Activated CD8-positive, alpha-beta T cell treated with anti-CD3 and anti-CD28 coated beads, Interleukin-2, amount 10 ng/mL, durations not matched to agents 7 days and 5 days (primary cell): ENCODE measurements at regions not wholly inside any gene's neighbourhood (a gene's known extent, or its start where the extent isn't known, plus 50 kb on each side); places are given as distances from the start of the nearest gene placed in this dataset.

Source experiments
- ATAC-seq: fragments of 150-1000 bp; cut with Tn5 transposase; one replicate; pipeline ENCODE4 v1.10.0; 2021; ENCODE audit warnings: moderate library complexity
- CTCF ChIA-PET: fragments of 350-600 bp; sonication (Branson Sonifier 250); formaldehyde crosslinking; loops from one replicate; lab custom pipeline; 2021; ENCODE audit warnings: antibody characterized with exemption; lab: Charles Lee
- POLR2A ChIA-PET: fragments of 350-600 bp; sonication (Branson Sonifier 250); formaldehyde crosslinking; loops from one replicate; lab custom pipeline; 2021; ENCODE audit warnings: antibody characterized with exemption; lab: Charles Lee
- DNase-seq: peaks from one replicate; pipeline ENCODE4 v3.0.0-alpha.2; 2020
- H3K27ac Mint-ChIP-seq: one replicate; pipeline ENCODE4 v1.8.0; 2021; ENCODE audit warnings: mild to moderate bottlenecking, mixed read lengths
- H3K27me3 Mint-ChIP-seq: one replicate; pipeline ENCODE4 v1.8.0; 2021; ENCODE audit warnings: low read depth, mixed read lengths
- H3K36me3 Mint-ChIP-seq: one replicate; pipeline ENCODE4 v1.8.0; 2021; ENCODE audit warnings: low read depth, mixed read lengths
- H3K4me1 Mint-ChIP-seq: one replicate; pipeline ENCODE4 v1.8.0; 2021; ENCODE audit warnings: low read depth, mixed read lengths
- H3K4me3 Mint-ChIP-seq: one replicate; pipeline ENCODE4 v1.8.0; 2021; ENCODE audit warnings: mild to moderate bottlenecking, mixed read lengths
- H3K9me3 Mint-ChIP-seq: one replicate; pipeline ENCODE4 v1.8.0; 2022; ENCODE audit warnings: mixed read lengths; ENCODE audit not compliant: insufficient read depth

- H3K27ac Mint-ChIP-seq: no peak overlapping the region
- CTCF ChIA-PET: no interaction called here
- no peaks in the 10 kb centered on the region for H3K36me3 Mint-ChIP-seq
- POLR2A ChIA-PET: no interaction called here
- H3K4me3 Mint-ChIP-seq: no peak overlapping the region
- no peaks in the 10 kb centered on the region for H3K9me3 Mint-ChIP-seq
- DNase-seq (peak; percentile 25), ATAC-seq (peak; percentile 30)
- peaks cover 12% of the 10 kb centered on the region for H3K4me1 Mint-ChIP-seq
- H3K27me3 Mint-ChIP-seq: peaks cover 4% of the 10 kb centered on the region
Measured at GRCh38 chr3:68025189-68025588, 370.8 kb upstream of the SUCLG2 start.

GRCh38 chr3:68019876-68020275 lies 365.5 kb upstream of the SUCLG2 start:
- POLR2A ChIA-PET: no interaction called here
- no peak overlapping the region for H3K27ac Mint-ChIP-seq

GRCh38 chr3:68018275-68018674 lies 363.9 kb upstream of the SUCLG2 start:
- Mint-ChIP-seq H3K9me3 (no peaks in the 10 kb centered on the region), H3K4me3 (no peak overlapping the region), H3K27ac (no peak overlapping the region), H3K36me3 (no peaks in the 10 kb centered on the region), H3K27me3 (peaks cover 4% of the 10 kb centered on the region), H3K4me1 (no peaks in the 10 kb centered on the region)
- DNase-seq (no peak), ATAC-seq (no peak)
- ChIA-PET CTCF (no interaction called here), POLR2A (no interaction called here)

More at GRCh38 chr3:68019876-68020275, 365.5 kb upstream of the SUCLG2 start:
- Mint-ChIP-seq H3K4me1 (peaks cover 3% of the 10 kb centered on the region), H3K36me3 (no peaks in the 10 kb centered on the region), H3K9me3 (no peaks in the 10 kb centered on the region), H3K4me3 (no peak overlapping the region), H3K27me3 (peaks cover 4% of the 10 kb centered on the region)
- CTCF ChIA-PET: no interaction called here
- DNase-seq: no peak
- ATAC-seq: no peak

- Mint-ChIP-seq H3K9me3 (no peaks in the 10 kb centered on the region), H3K27me3 (peaks cover under 1% of the 10 kb centered on the region), H3K4me1 (no peaks in the 10 kb centered on the region), H3K27ac (no peak overlapping the region), H3K4me3 (no peak overlapping the region), H3K36me3 (no peaks in the 10 kb centered on the region)
- CTCF ChIA-PET: no interaction called here
- no peak for ATAC-seq
- POLR2A ChIA-PET: no interaction called here
- no peak for DNase-seq
Measured at GRCh38 chr3:68017069-68017468, 362.7 kb upstream of the SUCLG2 start.

- CTCF ChIA-PET: no interaction called here
- Mint-ChIP-seq H3K9me3 (no peaks in the 10 kb centered on the region), H3K27me3 (peaks cover 25% of the 10 kb centered on the region), H3K36me3 (no peaks in the 10 kb centered on the region), H3K4me3 (no peak overlapping the region), H3K4me1 (peaks cover 8% of the 10 kb centered on the region), H3K27ac (no peak overlapping the region)
- POLR2A ChIA-PET: no interaction called here
- ATAC-seq (no peak), DNase-seq (no peak)
Measured at GRCh38 chr3:68009900-68010299, 355.5 kb upstream of the SUCLG2 start.

GRCh38 chr3:68007621-68008226 lies 353.3 kb upstream of the SUCLG2 start:
- ChIA-PET POLR2A (no interaction called here), CTCF (interaction anchor here (0.8 kb wide), 1 partner anchor 60 kb away, joined by 3 read pairs; no protein-coding TSS in a partner anchor)
- no peaks in the 10 kb centered on the region for H3K36me3 Mint-ChIP-seq
- H3K9me3 Mint-ChIP-seq: no peaks in the 10 kb centered on the region
- ATAC-seq (peak; percentile 89), DNase-seq (peak; percentile 41)
- H3K27me3 Mint-ChIP-seq: peaks cover 38% of the 10 kb centered on the region
- H3K4me1 Mint-ChIP-seq: peaks cover 8% of the 10 kb centered on the region
- peak overlapping the region; percentile 76 for H3K4me3 Mint-ChIP-seq
- H3K27ac Mint-ChIP-seq: peak overlapping the region; percentile 55

- DNase-seq (no peak), ATAC-seq (no peak)
- peaks cover 38% of the 10 kb centered on the region for H3K27me3 Mint-ChIP-seq
- peaks cover 1% of the 10 kb centered on the region for H3K9me3 Mint-ChIP-seq
- no peaks in the 10 kb centered on the region for H3K36me3 Mint-ChIP-seq
- H3K4me1 Mint-ChIP-seq: peaks cover 8% of the 10 kb centered on the region
- no peak overlapping the region for H3K4me3 Mint-ChIP-seq
- ChIA-PET CTCF (no interaction called here), POLR2A (interaction anchor here (1.0 kb wide), 1 partner anchor 23 kb away, joined by 3 read pairs; no protein-coding TSS in a partner anchor)
- H3K27ac Mint-ChIP-seq: no peak overlapping the region
Measured at GRCh38 chr3:68006646-68007045, 352.2 kb upstream of the SUCLG2 start.

- ChIA-PET CTCF (no interaction called here), POLR2A (no interaction called here)
- Mint-ChIP-seq H3K4me3 (no peak overlapping the region), H3K4me1 (peaks cover 8% of the 10 kb centered on the region), H3K9me3 (peaks cover 8% of the 10 kb centered on the region), H3K27ac (no peak overlapping the region), H3K36me3 (no peaks in the 10 kb centered on the region), H3K27me3 (peaks cover 39% of the 10 kb centered on the region)
- DNase-seq (no peak), ATAC-seq (no peak)
Measured at GRCh38 chr3:68004091-68004490, 349.7 kb upstream of the SUCLG2 start.

- no peak overlapping the region for H3K27ac Mint-ChIP-seq
- no peak for ATAC-seq
- H3K9me3 Mint-ChIP-seq: peaks cover 8% of the 10 kb centered on the region
- no peaks in the 10 kb centered on the region for H3K4me1 Mint-ChIP-seq
- no peak overlapping the region for H3K4me3 Mint-ChIP-seq
- peaks cover 10% of the 10 kb centered on the region for H3K27me3 Mint-ChIP-seq
- POLR2A ChIA-PET: no interaction called here
- no peak for DNase-seq
- H3K36me3 Mint-ChIP-seq: no peaks in the 10 kb centered on the region
- CTCF ChIA-PET: interaction anchor here (1.0 kb wide), 1 partner anchor 13 kb away, joined by 3 read pairs; no protein-coding TSS in a partner anchor
Measured at GRCh38 chr3:67998281-67998680, 343.9 kb upstream of the SUCLG2 start.

- H3K27ac Mint-ChIP-seq: no peak overlapping the region
- DNase-seq (no peak), ATAC-seq (no peak)
- peaks cover 7% of the 10 kb centered on the region for H3K27me3 Mint-ChIP-seq
- H3K4me3 Mint-ChIP-seq: no peak overlapping the region
- no peaks in the 10 kb centered on the region for H3K4me1 Mint-ChIP-seq
- ChIA-PET CTCF (no interaction called here), POLR2A (no interaction called here)
- no peaks in the 10 kb centered on the region for H3K36me3 Mint-ChIP-seq
- no peaks in the 10 kb centered on the region for H3K9me3 Mint-ChIP-seq
Measured at GRCh38 chr3:67995206-67995605, 340.8 kb upstream of the SUCLG2 start.

GRCh38 chr3:67986706-67987105 lies 332.3 kb upstream of the SUCLG2 start:
- no peaks in the 10 kb centered on the region for H3K4me1 Mint-ChIP-seq
- no peak overlapping the region for H3K27ac Mint-ChIP-seq
- no peaks in the 10 kb centered on the region for H3K27me3 Mint-ChIP-seq
- H3K36me3 Mint-ChIP-seq: no peaks in the 10 kb centered on the region
- no peak for DNase-seq
- no peak for ATAC-seq
- ChIA-PET CTCF (no interaction called here), POLR2A (no interaction called here)
- H3K4me3 Mint-ChIP-seq: no peak overlapping the region
- no peaks in the 10 kb centered on the region for H3K9me3 Mint-ChIP-seq

GRCh38 chr3:67983166-67983565 lies 328.8 kb upstream of the SUCLG2 start:
- H3K27ac Mint-ChIP-seq: no peak overlapping the region
- no peaks in the 10 kb centered on the region for H3K4me1 Mint-ChIP-seq
- ATAC-seq: no peak
- no peak overlapping the region for H3K4me3 Mint-ChIP-seq
- ChIA-PET CTCF (no interaction called here), POLR2A (no interaction called here)
- no peaks in the 10 kb centered on the region for H3K36me3 Mint-ChIP-seq
- no peaks in the 10 kb centered on the region for H3K27me3 Mint-ChIP-seq
- DNase-seq: no peak
- no peaks in the 10 kb centered on the region for H3K9me3 Mint-ChIP-seq

- DNase-seq: no peak
- H3K4me3 Mint-ChIP-seq: no peak overlapping the region
- no peaks in the 10 kb centered on the region for H3K4me1 Mint-ChIP-seq
- no peaks in the 10 kb centered on the region for H3K27me3 Mint-ChIP-seq
- no peaks in the 10 kb centered on the region for H3K9me3 Mint-ChIP-seq
- H3K27ac Mint-ChIP-seq: no peak overlapping the region
- ATAC-seq: no peak
- CTCF ChIA-PET: no interaction called here
- no peaks in the 10 kb centered on the region for H3K36me3 Mint-ChIP-seq
- POLR2A ChIA-PET: no interaction called here
Measured at GRCh38 chr3:67981077-67981476, 326.7 kb upstream of the SUCLG2 start.
